GM23248 (cell line): ENCODE measurements at regions not wholly inside any gene's neighbourhood (a gene's known extent, or its start where the extent isn't known, plus 50 kb on each side); places are given as distances from the start of the nearest gene placed in this dataset.

ENCODE experiments used
- DNase-seq: peaks from one replicate; pipeline ENCODE4 v3.0.0-alpha.2; 2015
- H2AFZ ChIP-seq: fragments of 200-600 bp; sonication (generic); 2 replicates; pipeline ENCODE4 v1.6.1; 2016; ENCODE audit warnings: antibody characterized with exemption
- H3F3A ChIP-seq: fragments of 200-600 bp; sonication (generic); 2 replicates; pipeline ENCODE4 v1.6.1; 2016; ENCODE audit warnings: mild to moderate bottlenecking, antibody characterized with exemption, mixed run types; ENCODE audit not compliant: insufficient read depth
- H3K27ac ChIP-seq: fragments of 200-600 bp; sonication (generic); 2 replicates; pipeline ENCODE4 v1.5.1; 2016; ENCODE audit warnings: mild to moderate bottlenecking
- H3K27me3 ChIP-seq: fragments of 200-600 bp; sonication (generic); replicated peaks from 2 replicates; pipeline ENCODE4 v1.6.1; 2016; ENCODE audit warnings: mild to moderate bottlenecking; ENCODE audit not compliant: insufficient read depth
- H3K36me3 ChIP-seq: fragments of 200-600 bp; sonication (generic); 2 replicates; pipeline ENCODE4 v1.6.1; 2016; ENCODE audit warnings: low read depth, mild to moderate bottlenecking
- H3K4me1 ChIP-seq: fragments of 200-600 bp; sonication (generic); 2 replicates; pipeline ENCODE4 v1.6.1; 2016; ENCODE audit warnings: mild to moderate bottlenecking; ENCODE audit not compliant: insufficient read depth
- H3K4me2 ChIP-seq: fragments of 200-600 bp; sonication (generic); one replicate; pipeline ENCODE4 v1.6.1; 2016; ENCODE audit warnings: mild to moderate bottlenecking; ENCODE audit not compliant: unreplicated experiment
- H3K4me3 ChIP-seq: fragments of 200-600 bp; sonication (generic); 2 replicates; pipeline ENCODE4 v1.5.1; 2016; ENCODE audit warnings: mild to moderate bottlenecking
- H3K79me2 ChIP-seq: fragments of 200-600 bp; sonication (generic); 2 replicates; pipeline ENCODE4 v1.6.1; 2016; ENCODE audit warnings: mild to moderate bottlenecking; ENCODE audit not compliant: insufficient read depth
- H3K9ac ChIP-seq: fragments of 200-600 bp; sonication (generic); 2 replicates; pipeline ENCODE4 v1.6.1; 2016; ENCODE audit warnings: mild to moderate bottlenecking
- H3K9me2 ChIP-seq: fragments of 200-600 bp; sonication (generic); 2 replicates; pipeline ENCODE4 v1.6.1; 2016; ENCODE audit warnings: mixed run types, mild to moderate bottlenecking, moderate library complexity; ENCODE audit not compliant: insufficient read depth
- H3K9me3 ChIP-seq: fragments of 200-600 bp; sonication (generic); one replicate; pipeline ENCODE4 v1.6.1; 2017; ENCODE audit warnings: low read depth
- H4K20me1 ChIP-seq: fragments of 200-600 bp; sonication (generic); 2 replicates; pipeline ENCODE4 v1.6.0; 2016; ENCODE audit not compliant: insufficient read depth
- EZH2 ChIP-seq: fragments of 200-600 bp; sonication (generic); IDR thresholded peaks from 2 replicates; pipeline ENCODE4 v1.6.1; 2018; ENCODE audit warnings: antibody characterized with exemption, mild to moderate bottlenecking; ENCODE audit not compliant: insufficient read depth, poor library complexity, severe bottlenecking
- EZH2phosphoT487 ChIP-seq: fragments of 200-600 bp; sonication (generic); IDR thresholded peaks from 2 replicates; pipeline ENCODE4 v1.6.1; 2018; ENCODE audit warnings: antibody characterized with exemption, moderate library complexity, mild to moderate bottlenecking, low read depth; ENCODE audit not compliant: insufficient read depth
- WGBS, 2 experiments: methylation state at CpG; one replicate each; pipeline ENCODE4 v1.1.6; 2015 to 2017; ENCODE audit warnings: low lambda C conversion rate in 2 of 2, low coverage in 1 of 2; ENCODE audit errors: missing lambda C conversion rate in 2 of 2; 5-methylcytosine and 5-hydroxymethylcytosine counted together
- in situ Hi-C: fragments of 300-500 bp; cut with MboI; formaldehyde crosslinking; loops from 2 replicates; pipeline ENCODE4 v1.15.0; 2020

DNA sequence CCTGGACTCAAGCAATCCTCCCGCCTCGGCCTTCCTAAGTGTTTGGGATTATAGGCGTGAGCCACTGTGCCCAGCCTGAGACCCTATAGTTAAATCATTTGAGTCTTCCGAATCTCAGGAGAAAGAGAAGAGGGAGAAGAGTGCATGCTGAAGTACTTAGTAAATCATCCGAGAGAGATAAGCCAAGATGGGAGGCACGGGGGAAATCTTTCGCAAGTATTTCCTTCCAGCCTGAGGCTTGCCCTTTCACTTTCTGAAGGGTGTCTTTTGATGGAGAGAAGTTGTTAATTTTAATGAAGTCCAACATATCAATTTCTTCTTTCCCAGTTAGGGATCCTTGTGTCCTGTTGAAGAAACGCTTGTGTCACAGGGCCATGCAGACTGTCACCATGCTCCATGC is 97.1 kb upstream of the SLC6A6 start:
- H4K20me1 ChIP-seq: no peaks in the 10 kb centered on the region
- H3K79me2 ChIP-seq: no peaks in the 10 kb centered on the region
- H3K27me3 ChIP-seq: peaks cover 6% of the 10 kb centered on the region
- no peaks in the 10 kb centered on the region for H3K9me2 ChIP-seq
- DNase-seq: no peak
- H3K4me1 ChIP-seq: peaks cover 14% of the 10 kb centered on the region
- whole genome bisulfite sequencing, 2 experiments: 72 to 83% methylated on average over 8 of the region's 8 CpGs
- no peak overlapping the region for H3K4me3 ChIP-seq
- in situ Hi-C loops: no loop called here
- TF ChIP-seq EZH2phosphoT487 (no peak), EZH2 (no peak)
- H3K9me3 ChIP-seq: no peaks in the 10 kb centered on the region
- H3K36me3 ChIP-seq: no peaks in the 10 kb centered on the region
- H3K9ac ChIP-seq: no peak overlapping the region
- H2AFZ ChIP-seq: no peak overlapping the region
- no peak overlapping the region for H3K4me2 ChIP-seq
- H3F3A ChIP-seq: peaks cover 6% of the 10 kb centered on the region; the same call in 1 of the 2 replicates
- no peak overlapping the region for H3K27ac ChIP-seq

DNA sequence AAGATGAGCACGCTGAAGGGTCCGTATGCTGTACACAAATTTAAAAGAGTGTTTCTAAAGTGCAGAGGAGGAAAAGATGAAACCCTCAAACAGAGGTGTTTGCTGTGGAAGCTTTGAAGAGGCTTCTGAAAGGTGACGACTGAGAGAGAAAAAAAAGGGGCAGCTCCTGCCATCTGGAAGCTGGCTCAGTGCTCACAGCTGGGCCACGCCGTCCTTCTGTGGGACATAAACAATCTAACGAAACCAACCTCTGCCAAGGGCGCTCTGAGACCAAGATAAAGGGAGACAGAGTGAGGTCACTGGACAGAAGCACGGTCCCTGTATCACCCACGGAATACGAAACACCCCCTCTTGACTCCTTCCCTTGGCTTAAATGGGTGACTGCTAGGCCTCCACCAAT is 96.3 kb upstream of the SLC6A6 start:
- H2AFZ ChIP-seq: no peak overlapping the region
- no peaks in the 10 kb centered on the region for H3K9me3 ChIP-seq
- no peak for DNase-seq
- H3K27me3 ChIP-seq: peaks cover 6% of the 10 kb centered on the region
- peaks cover 4% of the 10 kb centered on the region; the same call in 1 of the 2 replicates for H3F3A ChIP-seq
- H3K27ac ChIP-seq: no peak overlapping the region
- H4K20me1 ChIP-seq: no peaks in the 10 kb centered on the region
- peaks cover 7% of the 10 kb centered on the region for H3K4me1 ChIP-seq
- H3K9ac ChIP-seq: no peak overlapping the region
- no peaks in the 10 kb centered on the region for H3K36me3 ChIP-seq
- TF ChIP-seq EZH2phosphoT487 (no peak), EZH2 (no peak)
- H3K4me2 ChIP-seq: no peak overlapping the region
- WGBS, 2 experiments: 84 to 85% methylated on average over 8 to 10 of the region's 10 CpGs
- H3K9me2 ChIP-seq: no peaks in the 10 kb centered on the region
- in situ Hi-C loops: no loop called here
- H3K79me2 ChIP-seq: no peaks in the 10 kb centered on the region
- no peak overlapping the region for H3K4me3 ChIP-seq

DNA sequence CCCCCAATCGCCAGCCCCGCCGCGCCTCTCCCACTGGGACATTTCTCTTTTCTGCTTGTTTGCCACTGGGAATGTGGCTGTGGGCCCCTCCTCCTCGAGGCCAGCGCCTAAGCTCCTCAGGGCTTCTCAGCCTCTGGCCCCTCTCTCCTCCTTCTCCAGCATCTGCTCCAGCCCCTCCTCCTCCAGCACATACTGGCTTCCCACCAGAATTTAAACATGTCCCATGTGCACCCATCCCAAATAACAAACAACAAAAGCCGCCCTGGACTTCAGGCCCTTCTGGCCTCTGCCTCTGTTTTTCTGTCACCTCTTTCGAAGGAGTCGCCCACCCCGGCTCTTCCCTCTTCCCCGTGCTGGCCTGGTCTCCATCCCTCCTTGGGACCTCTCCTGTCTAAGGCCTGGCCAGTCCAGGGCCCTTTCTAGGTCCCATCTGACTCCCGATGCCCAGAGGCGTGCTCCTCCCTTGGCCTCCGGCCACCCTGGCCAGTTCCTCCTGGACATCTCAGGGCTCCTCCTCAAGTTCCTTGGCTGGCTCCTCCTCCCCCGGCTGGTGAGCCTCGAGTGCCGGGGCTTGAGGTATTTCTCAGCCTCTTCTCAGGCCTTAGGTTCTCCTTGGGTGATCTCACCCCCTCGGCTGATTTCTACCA is 94.6 kb upstream of the SLC6A6 start:
- H2AFZ ChIP-seq: no peak overlapping the region
- H3K4me2 ChIP-seq: no peak overlapping the region
- WGBS, 2 experiments: 12 to 17% methylated on average over 17 to 18 of the region's 18 CpGs
- H3K36me3 ChIP-seq: no peaks in the 10 kb centered on the region
- no peaks in the 10 kb centered on the region for H3K4me1 ChIP-seq
- no peaks in the 10 kb centered on the region for H3K9me2 ChIP-seq
- H4K20me1 ChIP-seq: no peaks in the 10 kb centered on the region
- no peaks in the 10 kb centered on the region for H3F3A ChIP-seq
- in situ Hi-C loops: no loop called here
- no peak for TF ChIP-seq EZH2phosphoT487
- TF ChIP-seq EZH2: no peak
- no peak overlapping the region for H3K9ac ChIP-seq
- no peak overlapping the region for H3K27ac ChIP-seq
- peak; percentile 35 for DNase-seq
- H3K4me3 ChIP-seq: no peak overlapping the region
- no peaks in the 10 kb centered on the region for H3K79me2 ChIP-seq
- H3K9me3 ChIP-seq: no peaks in the 10 kb centered on the region
- peaks cover 13% of the 10 kb centered on the region for H3K27me3 ChIP-seq

DNA sequence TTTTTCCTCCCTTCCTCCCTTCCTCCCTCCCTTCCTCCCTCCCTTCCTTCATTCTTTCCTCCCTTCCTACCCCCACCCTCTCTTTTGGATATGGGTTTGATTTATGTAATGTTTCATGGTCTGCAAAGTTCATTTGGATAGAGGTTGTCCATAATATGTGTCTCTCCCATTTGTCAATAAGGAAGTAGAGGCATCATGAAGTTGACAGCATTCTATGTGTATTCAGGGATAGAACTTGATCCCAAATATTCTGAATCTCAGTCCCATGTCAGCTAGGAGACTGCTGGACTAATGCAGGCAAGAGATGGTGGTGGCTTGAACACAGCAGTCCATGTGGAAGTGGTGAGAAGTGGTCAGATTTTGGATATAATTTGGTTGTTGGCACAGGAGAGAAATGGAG is 90.7 kb upstream of the SLC6A6 start:
- TF ChIP-seq EZH2phosphoT487 (no peak), EZH2 (no peak)

DNA sequence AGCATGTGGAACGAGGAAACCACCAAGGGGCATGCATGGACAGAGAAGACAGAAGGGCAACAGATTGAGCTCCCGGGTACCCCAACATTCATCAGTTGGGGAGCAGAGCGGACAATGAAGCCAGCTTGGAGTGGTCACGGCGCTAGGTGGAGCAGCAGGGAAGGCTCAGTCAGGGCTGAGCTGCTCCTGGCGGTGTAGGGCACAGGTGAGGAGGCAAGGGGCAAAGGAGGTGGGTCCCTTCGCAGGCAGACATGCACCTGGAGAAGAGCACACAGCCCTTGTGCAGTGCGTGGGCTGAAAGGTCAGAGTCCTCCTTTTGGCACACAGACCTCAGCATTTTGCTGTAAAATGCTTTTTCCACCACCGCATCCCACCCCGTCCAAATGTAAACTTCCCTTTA is 90.0 kb upstream of the SLC6A6 start:
- no peak overlapping the region for H3K4me3 ChIP-seq
- in situ Hi-C loops: no loop called here
- no peaks in the 10 kb centered on the region for H3K4me1 ChIP-seq
- H3K36me3 ChIP-seq: no peaks in the 10 kb centered on the region
- no peaks in the 10 kb centered on the region for H3K9me3 ChIP-seq
- no peak for TF ChIP-seq EZH2phosphoT487
- no peak for TF ChIP-seq EZH2
- H3K79me2 ChIP-seq: no peaks in the 10 kb centered on the region
- no peak overlapping the region for H3K27ac ChIP-seq
- no peak overlapping the region for H3K9ac ChIP-seq
- H3K4me2 ChIP-seq: no peak overlapping the region
- no peak overlapping the region for H2AFZ ChIP-seq
- H3K9me2 ChIP-seq: no peaks in the 10 kb centered on the region
- peaks cover 51% of the 10 kb centered on the region for H3K27me3 ChIP-seq
- no peaks in the 10 kb centered on the region for H3F3A ChIP-seq
- DNase-seq: no peak
- H4K20me1 ChIP-seq: no peaks in the 10 kb centered on the region
- 53 to 60% methylated on average over 10 of the region's 10 CpGs for WGBS, 2 experiments

More for the DNA sequence above, 90.7 kb upstream of the SLC6A6 start:
- no peaks in the 10 kb centered on the region for H3K4me1 ChIP-seq
- no peaks in the 10 kb centered on the region for H3K36me3 ChIP-seq
- H3K9ac ChIP-seq: no peak overlapping the region
- H3K9me3 ChIP-seq: no peaks in the 10 kb centered on the region
- H3K4me3 ChIP-seq: no peak overlapping the region
- no peaks in the 10 kb centered on the region for H3K9me2 ChIP-seq
- H2AFZ ChIP-seq: no peak overlapping the region
- peaks cover 47% of the 10 kb centered on the region for H3K27me3 ChIP-seq
- H3K27ac ChIP-seq: no peak overlapping the region
- in situ Hi-C loops: no loop called here
- H4K20me1 ChIP-seq: no peaks in the 10 kb centered on the region
- H3K4me2 ChIP-seq: no peak overlapping the region
- no peaks in the 10 kb centered on the region for H3K79me2 ChIP-seq
- DNase-seq: no peak
- no peaks in the 10 kb centered on the region for H3F3A ChIP-seq
